IPS DF 6.9 (cell line): ENCODE measurements at regions not wholly inside any gene's neighbourhood (a gene's known extent, or its start where the extent isn't known, plus 50 kb on each side); places are given as distances from the start of the nearest gene placed in this dataset.

ENCODE experiments used
- DNase-seq: peaks from one replicate; pipeline ENCODE4 v3.0.0-alpha.2; 2013; ENCODE audit warnings: low read depth, low spot score
- H3K27ac ChIP-seq: one replicate; pipeline ENCODE4 v1.5.1; 2013; ENCODE audit warnings: low read length, control low read depth
- H3K27me3 ChIP-seq: 2 replicates; pipeline ENCODE4 v1.6.1; 2013; ENCODE audit warnings: mild to moderate bottlenecking, low read length; ENCODE audit not compliant: control insufficient read depth, insufficient read depth
- H3K36me3 ChIP-seq: 2 replicates; pipeline ENCODE4 v1.6.1; 2013; ENCODE audit warnings: low read length; ENCODE audit not compliant: control insufficient read depth, insufficient read depth
- H3K4me1 ChIP-seq: 2 replicates; pipeline ENCODE4 v1.6.1; 2013; ENCODE audit warnings: low read length; ENCODE audit not compliant: control insufficient read depth, insufficient read depth
- H3K4me3 ChIP-seq: 2 replicates; pipeline ENCODE4 v1.5.1; 2013; ENCODE audit warnings: mild to moderate bottlenecking, low read length
- H3K9me3 ChIP-seq: 2 replicates; pipeline ENCODE4 v1.6.1; 2013; ENCODE audit warnings: low read length, inconsistent platforms; ENCODE audit not compliant: control insufficient read depth, insufficient read depth
- WGBS: extraction: QIAGEN DNeasy Blood & Tissue Kit; methylation state at CpG from one replicate; pipeline ENCODE4 v1.1.7; 2013; ENCODE audit warnings: mixed read lengths, missing lambda C conversion rate; ENCODE audit not compliant: insufficient read length, insufficient coverage; 5-methylcytosine and 5-hydroxymethylcytosine counted together

GRCh38 chr17:45700171-45701090, 83.7 kb upstream of the CRHR1 start:
- H3K9me3 ChIP-seq = no peaks in the 10 kb centered on the region
- H3K36me3 ChIP-seq = no peaks in the 10 kb centered on the region
- no peaks in the 10 kb centered on the region for H3K4me1 ChIP-seq
- DNase-seq = no peak
- peaks cover 5% of the 10 kb centered on the region; the same call in 1 of the 2 replicates for H3K27me3 ChIP-seq
- no CpG with 5 or more reads among the region's 7 CpGs for WGBS
- H3K27ac ChIP-seq = no peak overlapping the region
- H3K4me3 ChIP-seq = no peak overlapping the region

- Histone ChIP-seq H3K9me3 (no peaks in the 10 kb centered on the region), H3K36me3 (no peaks in the 10 kb centered on the region), H3K27me3 (peaks cover 5% of the 10 kb centered on the region; the same call in 1 of the 2 replicates), H3K4me1 (no peaks in the 10 kb centered on the region), H3K27ac (no peak overlapping the region), H3K4me3 (no peak overlapping the region)
- whole genome bisulfite sequencing = no CpG with 5 or more reads among the region's 1 CpG
- no peak for DNase-seq
These were observed 81.4 kb upstream of the CRHR1 start for GRCh38 chr17:45702666-45703266.

- Histone ChIP-seq H3K36me3 (no peaks in the 10 kb centered on the region), H3K9me3 (no peaks in the 10 kb centered on the region), H3K4me1 (no peaks in the 10 kb centered on the region), H3K27ac (no peak overlapping the region), H3K4me3 (no peak overlapping the region), H3K27me3 (peaks cover 3% of the 10 kb centered on the region; the same call in 1 of the 2 replicates)
- no peak for DNase-seq
- WGBS = no CpG with 5 or more reads among the region's 5 CpGs
These were observed 80.8 kb upstream of the CRHR1 start for GRCh38 chr17:45703348-45703747.

DNA sequence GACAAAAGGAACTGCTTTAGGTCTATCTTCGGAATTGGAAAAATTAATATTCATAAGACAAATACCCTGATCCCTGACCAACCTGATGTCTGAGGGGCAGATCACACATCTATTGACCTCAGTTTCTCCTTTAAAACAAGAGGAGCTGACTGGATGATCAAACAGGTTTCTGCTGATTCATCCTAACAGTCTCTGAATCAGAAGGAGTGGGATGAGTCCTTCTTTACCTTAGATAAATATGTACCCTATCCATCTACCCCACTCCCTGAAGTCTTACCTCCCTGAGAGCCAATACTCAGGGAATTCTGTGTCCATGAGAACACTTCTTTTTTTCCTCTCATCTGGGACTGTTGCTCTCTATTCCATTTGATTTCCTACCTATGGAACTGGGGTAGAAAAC, 80.3 kb upstream of the CRHR1 start:
- H3K36me3 ChIP-seq = no peaks in the 10 kb centered on the region
- DNase-seq = no peak
- no peak overlapping the region for H3K27ac ChIP-seq
- no peak overlapping the region for H3K4me3 ChIP-seq
- no peaks in the 10 kb centered on the region for H3K9me3 ChIP-seq
- no peaks in the 10 kb centered on the region for H3K4me1 ChIP-seq
- no CpG with 5 or more reads among the region's 1 CpG for WGBS
- peaks cover 3% of the 10 kb centered on the region; the same call in 1 of the 2 replicates for H3K27me3 ChIP-seq

- Histone ChIP-seq H3K27me3 (peaks cover 3% of the 10 kb centered on the region; the same call in 1 of the 2 replicates), H3K36me3 (no peaks in the 10 kb centered on the region), H3K9me3 (no peaks in the 10 kb centered on the region), H3K27ac (no peak overlapping the region), H3K4me1 (no peaks in the 10 kb centered on the region), H3K4me3 (no peak overlapping the region)
- no CpG with 5 or more reads among the region's 2 CpGs for WGBS
- DNase-seq = no peak
These were observed 79.9 kb upstream of the CRHR1 start for GRCh38 chr17:45704251-45704650.

- H3K4me3 ChIP-seq = no peak overlapping the region
- no CpG with 5 or more reads among the region's 5 CpGs for WGBS
- DNase-seq = no peak
- H3K27me3 ChIP-seq = no peaks in the 10 kb centered on the region
- peaks cover 2% of the 10 kb centered on the region; the same call in 1 of the 2 replicates for H3K4me1 ChIP-seq
- H3K9me3 ChIP-seq = no peaks in the 10 kb centered on the region
- no peak overlapping the region for H3K27ac ChIP-seq
- no peaks in the 10 kb centered on the region for H3K36me3 ChIP-seq
These were observed 78.8 kb upstream of the CRHR1 start for GRCh38 chr17:45705123-45706009.

GRCh38 chr17:45706033-45706432, 78.1 kb upstream of the CRHR1 start:
- no peaks in the 10 kb centered on the region for H3K9me3 ChIP-seq
- DNase-seq = no peak
- H3K27ac ChIP-seq = no peak overlapping the region
- no peaks in the 10 kb centered on the region for H3K36me3 ChIP-seq
- H3K4me3 ChIP-seq = no peak overlapping the region
- H3K27me3 ChIP-seq = no peaks in the 10 kb centered on the region
- H3K4me1 ChIP-seq = peaks cover 2% of the 10 kb centered on the region; the same call in 1 of the 2 replicates
- WGBS = no CpG with 5 or more reads among the region's 3 CpGs

DNA sequence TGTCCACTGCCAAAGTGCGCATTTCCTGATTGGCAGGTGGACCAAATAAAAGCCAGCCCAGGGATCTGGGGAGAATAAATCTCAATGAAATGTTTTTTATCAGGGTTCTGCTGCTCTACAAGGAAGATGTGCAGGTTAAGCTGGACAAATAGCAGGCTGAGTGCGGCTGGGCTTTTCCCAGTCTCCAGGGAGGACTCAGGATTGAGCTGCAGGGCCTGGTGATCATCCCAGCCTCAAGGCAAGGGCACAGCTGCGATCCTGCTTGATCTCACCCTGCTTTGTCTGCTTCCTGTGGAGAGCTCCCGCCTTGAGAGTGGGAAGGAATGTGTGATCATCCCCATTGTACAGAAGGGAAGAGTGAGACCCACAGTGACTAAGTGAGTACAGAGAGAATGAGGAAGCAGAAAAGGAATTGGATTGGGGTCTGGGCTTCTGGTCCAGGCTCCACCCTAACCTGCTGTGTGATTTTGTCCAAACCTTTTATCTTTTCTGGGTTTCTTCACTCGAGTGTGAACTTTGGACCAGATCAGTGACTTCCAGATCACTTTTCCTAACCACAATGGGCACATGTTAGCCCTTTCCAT, 75.3 kb upstream of the CRHR1 start:
- Histone ChIP-seq H3K27me3 (no peaks in the 10 kb centered on the region), H3K9me3 (no peaks in the 10 kb centered on the region), H3K4me3 (no peak overlapping the region), H3K36me3 (no peaks in the 10 kb centered on the region), H3K4me1 (peaks cover 2% of the 10 kb centered on the region; the same call in 1 of the 2 replicates), H3K27ac (no peak overlapping the region)
- WGBS = no CpG with 5 or more reads among the region's 5 CpGs
- no peak for DNase-seq

GRCh38 chr17:45709728-45710288, 74.3 kb upstream of the CRHR1 start:
- H3K36me3 ChIP-seq = no peaks in the 10 kb centered on the region
- H3K4me3 ChIP-seq = no peak overlapping the region
- no peaks in the 10 kb centered on the region for H3K27me3 ChIP-seq
- peaks cover 2% of the 10 kb centered on the region; the same call in 1 of the 2 replicates for H3K4me1 ChIP-seq
- H3K27ac ChIP-seq = no peak overlapping the region
- DNase-seq = no peak
- H3K9me3 ChIP-seq = no peaks in the 10 kb centered on the region
- WGBS = no CpG with 5 or more reads among the region's 6 CpGs
